ENCODE measurements at regions not wholly inside any gene's neighbourhood (a gene's known extent, or its start where the extent isn't known, plus 50 kb on each side); places are given as distances from the start of the nearest gene placed in this dataset.

GRCh38 chr3:3635109-3635508 is 164.1 kb upstream of the LRRN1 start:
- Histone ChIP-seq H3K4me1 (peaks cover 0 to 7% (median 0%) of the 10 kb centered on the region in 9 donors), H3K27ac (no peak overlapping the region), H3K9me3 (no peaks in the 10 kb centered on the region), H3K27me3 (no peaks in the 10 kb centered on the region), H3K4me3 (no peak overlapping the region), H3K36me3 (no peaks in the 10 kb centered on the region)
- no peak for ATAC-seq
- TF ChIP-seq CTCF (IDR thresholded peaks at IDR 0.05) = no peak
- DNase-seq = no peak
- intact Hi-C loops (cut with DNase I) = no loop called here
- 56 to 76% methylated on average over 1 of the region's 1 CpG for WGBS, 2 donors

GRCh38 chr3:3634326-3634725 is 164.9 kb upstream of the LRRN1 start:
- intact Hi-C loops (cut with DNase I) = no loop called here
- Histone ChIP-seq H3K36me3 (no peaks in the 10 kb centered on the region), H3K9me3 (no peaks in the 10 kb centered on the region), H3K27me3 (no peaks in the 10 kb centered on the region), H3K4me3 (no peak overlapping the region), H3K27ac (no peak overlapping the region), H3K4me1 (peaks cover 0 to 7% (median 0%) of the 10 kb centered on the region in 9 donors)
- 87 to 93% methylated on average over 6 of the region's 6 CpGs for WGBS, 2 donors
- DNase-seq (no peak), ATAC-seq (no peak)
- TF ChIP-seq CTCF (IDR thresholded peaks at IDR 0.05) = no peak

- Histone ChIP-seq H3K4me3 (no peak overlapping the region), H3K36me3 (no peaks in the 10 kb centered on the region), H3K27ac (no peak overlapping the region), H3K27me3 (no peaks in the 10 kb centered on the region), H3K4me1 (peaks cover 0 to 7% (median 0%) of the 10 kb centered on the region in 9 donors), H3K9me3 (no peaks in the 10 kb centered on the region)
- intact Hi-C loops (cut with DNase I) = no loop called here
- DNase-seq = no peak
- no peak for TF ChIP-seq CTCF (IDR thresholded peaks at IDR 0.05)
- WGBS, 2 donors = 63 to 75% methylated on average over 2 of the region's 2 CpGs
- no peak for ATAC-seq
These were observed 165.5 kb upstream of the LRRN1 start for GRCh38 chr3:3633761-3634160.

GRCh38 chr3:3632449-3632848 is 166.8 kb upstream of the LRRN1 start:
- H3K9me3 ChIP-seq = no peaks in the 10 kb centered on the region
- TF ChIP-seq CTCF (IDR thresholded peaks at IDR 0.05) = no peak
- DNase-seq = no peak
- no peaks in the 10 kb centered on the region for H3K36me3 ChIP-seq
- no peak overlapping the region for H3K4me3 ChIP-seq
- 69 to 77% methylated on average over 2 of the region's 2 CpGs for WGBS, 2 donors
- peaks cover 0 to 7% (median 0%) of the 10 kb centered on the region in 9 donors for H3K4me1 ChIP-seq
- no peaks in the 10 kb centered on the region for H3K27me3 ChIP-seq
- intact Hi-C loops (cut with DNase I) = no loop called here
- no peak for ATAC-seq
- H3K27ac ChIP-seq = no peak overlapping the region

GRCh38 chr3:3631114-3631513 is 168.1 kb upstream of the LRRN1 start:
- no peak for DNase-seq
- no peak overlapping the region for H3K27ac ChIP-seq
- no peaks in the 10 kb centered on the region for H3K27me3 ChIP-seq
- ATAC-seq = no peak
- H3K9me3 ChIP-seq = no peaks in the 10 kb centered on the region
- H3K36me3 ChIP-seq = no peaks in the 10 kb centered on the region
- intact Hi-C loops (cut with DNase I) = no loop called here
- WGBS, 2 donors = 80 to 84% methylated on average over 4 of the region's 4 CpGs
- no peak for TF ChIP-seq CTCF (IDR thresholded peaks at IDR 0.05)
- H3K4me3 ChIP-seq = no peak overlapping the region
- peaks cover 0 to 7% (median 0%) of the 10 kb centered on the region in 9 donors for H3K4me1 ChIP-seq
